ENCODE measurements at regions not wholly inside any gene's neighbourhood (a gene's known extent, or its start where the extent isn't known, plus 50 kb on each side); places are given as distances from the start of the nearest gene placed in this dataset.
"Not testable (repeated sequence)": the region's sequence is repeated elsewhere in the genome, so short reads cannot be mapped to it uniquely, and the experiment has no call there.

GRCh38 chr1:117712621-117713020, 106.8 kb downstream of the TENT5C start:
- 81% methylated on average over 2 of the region's 2 CpGs for WGBS
- H3K4me3 ChIP-seq: no peak overlapping the region
- H3K4me1 ChIP-seq: no peaks in the 10 kb centered on the region
- no peaks in the 10 kb centered on the region for H3K9me3 ChIP-seq
- DNase-seq (ENCODE audit: extremely low spot score): no peak
- no peaks in the 10 kb centered on the region for H3K36me3 ChIP-seq
- intact Hi-C loops (cut with DNase I): no loop called here
- TF ChIP-seq POLR2AphosphoS5 (IDR thresholded peaks at IDR 0.05): no peak
- no peak for TF ChIP-seq CTCF (IDR thresholded peaks at IDR 0.05)
- TF ChIP-seq EP300 (IDR thresholded peaks at IDR 0.05): no peak
- TF ChIP-seq POLR2A (IDR thresholded peaks at IDR 0.05; ENCODE audit: low read depth): no peak
- H3K27ac ChIP-seq (replicated peaks in 1 of 4): no peak overlapping the region
- H3K27me3 ChIP-seq: no peaks in the 10 kb centered on the region

- no peaks in the 10 kb centered on the region for H3K9me3 ChIP-seq
- H3K4me3 ChIP-seq: no peak overlapping the region
- no peaks in the 10 kb centered on the region for H3K4me1 ChIP-seq
- intact Hi-C loops (cut with DNase I): no loop called here
- no peak overlapping the region for H3K27ac ChIP-seq (replicated peaks in 1 of 4)
- WGBS: 69% methylated on average over 1 of the region's 1 CpG
- no peaks in the 10 kb centered on the region for H3K36me3 ChIP-seq
- H3K27me3 ChIP-seq: no peaks in the 10 kb centered on the region
- no peak for DNase-seq (ENCODE audit: extremely low spot score)
- no peak for TF ChIP-seq POLR2AphosphoS5 (IDR thresholded peaks at IDR 0.05)
- no peak for TF ChIP-seq CTCF (IDR thresholded peaks at IDR 0.05)
- TF ChIP-seq POLR2A (IDR thresholded peaks at IDR 0.05; ENCODE audit: low read depth): no peak
- no peak for TF ChIP-seq EP300 (IDR thresholded peaks at IDR 0.05)
These were observed 108.7 kb downstream of the TENT5C start for GRCh38 chr1:117714546-117714945.

GRCh38 chr1:117716030-117716429, 110.2 kb downstream of the TENT5C start:
- H3K27me3 ChIP-seq; H3K9me3 ChIP-seq; H3K4me1 ChIP-seq; H3K36me3 ChIP-seq; intact Hi-C loops (cut with DNase I); H3K4me3 ChIP-seq; DNase-seq (ENCODE audit: extremely low spot score); H3K27ac ChIP-seq (replicated peaks in 1 of 4): not testable (repeated sequence)
- WGBS: 88% methylated on average over 4 of the region's 4 CpGs

- H3K9me3 ChIP-seq: peaks cover 0 to 14% (median 0%) of the 10 kb centered on the region in 4 donors
- H3K4me1 ChIP-seq; intact Hi-C loops (cut with DNase I); H3K27me3 ChIP-seq; H3K4me3 ChIP-seq; H3K36me3 ChIP-seq; H3K27ac ChIP-seq (replicated peaks in 1 of 4); DNase-seq (ENCODE audit: extremely low spot score): not testable (repeated sequence)
These were observed 112.1 kb downstream of the TENT5C start for GRCh38 chr1:117717980-117718379.

- peaks cover 0 to 14% (median 0%) of the 10 kb centered on the region in 4 donors for H3K9me3 ChIP-seq
- intact Hi-C loops (cut with DNase I); DNase-seq (ENCODE audit: extremely low spot score); H3K4me3 ChIP-seq; H3K36me3 ChIP-seq; H3K27ac ChIP-seq (replicated peaks in 1 of 4); H3K4me1 ChIP-seq; H3K27me3 ChIP-seq: not testable (repeated sequence)
- WGBS: 66% methylated on average over 2 of the region's 2 CpGs
These were observed 112.7 kb downstream of the TENT5C start for GRCh38 chr1:117718596-117718995.

GRCh38 chr1:117719004-117719403, 113.2 kb downstream of the TENT5C start:
- Histone ChIP-seq H3K4me3 (no peak overlapping the region), H3K9me3 (peaks cover 0 to 14% (median 0%) of the 10 kb centered on the region in 4 donors), H3K36me3 (no peaks in the 10 kb centered on the region), H3K4me1 (no peaks in the 10 kb centered on the region), H3K27ac (replicated peaks in 1 of 4) (no peak overlapping the region), H3K27me3 (no peaks in the 10 kb centered on the region)
- DNase-seq (ENCODE audit: extremely low spot score): no peak
- WGBS: 84% methylated on average over 1 of the region's 1 CpG
- intact Hi-C loops (cut with DNase I): no loop called here
- no peak for TF ChIP-seq POLR2A (IDR thresholded peaks at IDR 0.05; ENCODE audit: low read depth)

- DNase-seq (ENCODE audit: extremely low spot score): no peak
- Histone ChIP-seq H3K27ac (replicated peaks in 1 of 4) (no peak overlapping the region), H3K36me3 (no peaks in the 10 kb centered on the region), H3K4me3 (no peak overlapping the region), H3K9me3 (peaks cover 0 to 11% (median 5%) of the 10 kb centered on the region in 4 donors), H3K4me1 (peaks cover 0 to 16% (median 12%) of the 10 kb centered on the region in 4 donors), H3K27me3 (no peaks in the 10 kb centered on the region)
- 91% methylated on average over 4 of the region's 4 CpGs for WGBS
- no peak for TF ChIP-seq POLR2A (IDR thresholded peaks at IDR 0.05; ENCODE audit: low read depth)
- TF ChIP-seq EP300 (IDR thresholded peaks at IDR 0.05): no peak
- TF ChIP-seq POLR2AphosphoS5 (IDR thresholded peaks at IDR 0.05): no peak
- TF ChIP-seq CTCF (IDR thresholded peaks at IDR 0.05): no peak
- intact Hi-C loops (cut with DNase I): no loop called here
These were observed 126.4 kb downstream of the TENT5C start for GRCh38 chr1:117732065-117732797.

All from esophagus muscularis mucosa (tissue), 4 donors.